H9 (cell line): ENCODE measurements at regions not wholly inside any gene's neighbourhood (a gene's known extent, or its start where the extent isn't known, plus 50 kb on each side); places are given as distances from the start of the nearest gene placed in this dataset.

Experiments
- DNase-seq: peaks from one replicate; pipeline ENCODE4 v3.0.0-alpha.2; 2017
- H2AFZ ChIP-seq: one replicate; pipeline ENCODE4 v1.6.1; 2013; ENCODE audit warnings: mild to moderate bottlenecking, low read length, control low read depth, moderate library complexity
- H2AK5ac ChIP-seq: 2 replicates; pipeline ENCODE4 v1.6.1; 2013; ENCODE audit warnings: low read length, control low read depth, mixed read lengths; ENCODE audit not compliant: insufficient read length
- H2BK120ac ChIP-seq: one replicate; pipeline ENCODE4 v1.6.1; 2013; ENCODE audit warnings: low read depth, mild to moderate bottlenecking, low read length, control low read depth, inconsistent platforms; ENCODE audit not compliant: poor library complexity, severe bottlenecking
- H2BK12ac ChIP-seq: 2 replicates; pipeline ENCODE4 v1.6.1; 2013; ENCODE audit warnings: low read length, control low read depth, mixed read lengths, low read depth; ENCODE audit not compliant: insufficient read length
- H2BK15ac ChIP-seq: 2 replicates; pipeline ENCODE4 v1.6.1; 2013; ENCODE audit warnings: low read depth, low read length, control low read depth
- H2BK20ac ChIP-seq: one replicate; pipeline ENCODE4 v1.6.1; 2013; ENCODE audit warnings: low read depth, mild to moderate bottlenecking, low read length, control low read depth, inconsistent platforms; ENCODE audit not compliant: poor library complexity, severe bottlenecking
- H2BK5ac ChIP-seq: 2 replicates; pipeline ENCODE4 v1.6.1; 2013; ENCODE audit warnings: low read length, control low read depth, mixed read lengths; ENCODE audit not compliant: insufficient read length
- H3K14ac ChIP-seq: 2 replicates; pipeline ENCODE4 v1.6.1; 2013; ENCODE audit warnings: low read length, control low read depth; ENCODE audit not compliant: insufficient read depth
- H3K18ac ChIP-seq: 2 replicates; pipeline ENCODE4 v1.6.1; 2013; ENCODE audit warnings: low read depth, mild to moderate bottlenecking, mixed read lengths, low read length, control low read depth; ENCODE audit not compliant: insufficient read length
- H3K23ac ChIP-seq: 2 replicates; pipeline ENCODE4 v1.6.1; 2013; ENCODE audit warnings: low read length, control low read depth, mixed read lengths, low read depth; ENCODE audit not compliant: insufficient read length
- H3K23me2 ChIP-seq: 2 replicates; pipeline ENCODE4 v1.6.1; 2013; ENCODE audit warnings: low read depth, mild to moderate bottlenecking, mixed read lengths, low read length, control low read depth; ENCODE audit not compliant: insufficient read length, poor library complexity, severe bottlenecking
- H3K27ac ChIP-seq: 2 replicates; pipeline ENCODE4 v1.5.1; 2013; ENCODE audit warnings: low read length, control low read depth, mixed read lengths, low read depth; ENCODE audit not compliant: insufficient read length
- H3K27me3 ChIP-seq: 2 replicates; pipeline ENCODE4 v1.6.1; 2013; ENCODE audit warnings: low read length, control low read depth, inconsistent platforms; ENCODE audit not compliant: insufficient read depth
- H3K4ac ChIP-seq: 2 replicates; pipeline ENCODE4 v1.6.1; 2013; ENCODE audit warnings: low read depth, mild to moderate bottlenecking, control low read depth, inconsistent platforms, low read length, moderate library complexity
- H3K4me1 ChIP-seq: 2 replicates; pipeline ENCODE4 v1.6.1; 2013; ENCODE audit warnings: low read length, control low read depth, inconsistent platforms; ENCODE audit not compliant: insufficient read depth
- H3K4me2 ChIP-seq: 2 replicates; pipeline ENCODE4 v1.6.1; 2013; ENCODE audit warnings: low read length, control low read depth, mixed read lengths; ENCODE audit not compliant: insufficient read length, insufficient read depth
- H3K56ac ChIP-seq: 2 replicates; pipeline ENCODE4 v1.6.1; 2013; ENCODE audit warnings: low read depth, mild to moderate bottlenecking, mixed read lengths, low read length, control low read depth; ENCODE audit not compliant: insufficient read length
- H3K79me1 ChIP-seq: 2 replicates; pipeline ENCODE4 v1.6.1; 2013; ENCODE audit warnings: low read depth, mild to moderate bottlenecking, moderate library complexity, low read length, control low read depth, inconsistent platforms; ENCODE audit not compliant: insufficient read depth, poor library complexity, severe bottlenecking
- H3K79me2 ChIP-seq: 2 replicates; pipeline ENCODE4 v1.6.1; 2013; ENCODE audit warnings: low read length, control low read depth, inconsistent platforms; ENCODE audit not compliant: insufficient read depth
- H3K9ac ChIP-seq: 2 replicates; pipeline ENCODE4 v1.6.1; 2013; ENCODE audit warnings: low read length, control low read depth, mixed read lengths; ENCODE audit not compliant: insufficient read length; ENCODE audit errors: extremely low read depth
- H3K9me3 ChIP-seq: one replicate; pipeline ENCODE4 v1.6.1; 2013; ENCODE audit warnings: low read depth, low read length, inconsistent platforms; ENCODE audit not compliant: control insufficient read depth
- H3T11ph ChIP-seq: one replicate; pipeline ENCODE4 v1.6.1; 2013; ENCODE audit warnings: mild to moderate bottlenecking, low read length, control low read depth, inconsistent platforms
- H4K20me1 ChIP-seq: one replicate; pipeline ENCODE4 v1.6.1; 2013; ENCODE audit not compliant: control insufficient read depth, insufficient read length, insufficient read depth
- H4K5ac ChIP-seq: 2 replicates; pipeline ENCODE4 v1.6.1; 2013; ENCODE audit warnings: low read depth, mild to moderate bottlenecking, mixed read lengths, low read length, control low read depth; ENCODE audit not compliant: insufficient read length
- H4K8ac ChIP-seq: replicated peaks from 2 replicates; pipeline ENCODE4 v1.6.1; 2013; ENCODE audit warnings: low read length, control low read depth, mixed read lengths, low read depth; ENCODE audit not compliant: insufficient read length
- H4K91ac ChIP-seq: 2 replicates; pipeline ENCODE4 v1.6.1; 2013; ENCODE audit warnings: low read depth, mild to moderate bottlenecking, moderate library complexity, mixed read lengths, low read length, control low read depth; ENCODE audit not compliant: insufficient read length
- H3K27ac Mint-ChIP-seq, 3 experiments: 2 replicates in 2 of 3; 3 replicates in 1 of 3; pipeline ENCODE4 v1.8.0; 2020 to 2021; ENCODE audit warnings: mixed read lengths in 3 of 3, mild to moderate bottlenecking in 1 of 3, moderate library complexity in 1 of 3
- H3K27me3 Mint-ChIP-seq: 2 replicates; pipeline ENCODE4 v1.8.0; 2021; ENCODE audit warnings: low read depth, mild to moderate bottlenecking, moderate library complexity, mixed read lengths
- H3K36me3 Mint-ChIP-seq, 3 experiments: 2 replicates in 2 of 3; 3 replicates in 1 of 3; pipeline ENCODE4 v1.8.0; 2020 to 2021; ENCODE audit warnings: low read depth in 3 of 3, mixed read lengths in 3 of 3; ENCODE audit not compliant: insufficient read depth in 1 of 3
- H3K4me1 Mint-ChIP-seq, 2 experiments: 2 replicates each; pipeline ENCODE4 v1.8.0; 2020; ENCODE audit warnings: mixed read lengths in 2 of 2
- H3K4me3 Mint-ChIP-seq, 2 experiments: 2 replicates in 1 of 2; 3 replicates in 1 of 2; pipeline ENCODE4 v1.8.0; 2020 to 2021; ENCODE audit warnings: mild to moderate bottlenecking in 2 of 2, mixed read lengths in 2 of 2, moderate library complexity in 1 of 2
- H3K9me3 Mint-ChIP-seq, 2 experiments: 2 replicates in 1 of 2; 3 replicates in 1 of 2; pipeline ENCODE4 v1.8.0; 2020; ENCODE audit warnings: mild to moderate bottlenecking in 2 of 2, mixed read lengths in 2 of 2, moderate library complexity in 1 of 2
- WGBS: extraction: QIAGEN DNeasy Blood & Tissue Kit; methylation state at CpG from one replicate; pipeline ENCODE4 v1.1.7; 2013; ENCODE audit warnings: missing lambda C conversion rate, low lambda C conversion rate, mixed read lengths; ENCODE audit not compliant: insufficient read length; ENCODE audit errors: extremely low coverage; 5-methylcytosine and 5-hydroxymethylcytosine counted together
- TF ChIP-seq, protein P1 (sequence below): fragments of 200-600 bp; sonication (generic); conservative IDR thresholded peaks from 3 replicates; pipeline ENCODE4 v1.8.0; 2021; ENCODE audit warnings: antibody characterized with exemption, mild to moderate bottlenecking

DNA sequence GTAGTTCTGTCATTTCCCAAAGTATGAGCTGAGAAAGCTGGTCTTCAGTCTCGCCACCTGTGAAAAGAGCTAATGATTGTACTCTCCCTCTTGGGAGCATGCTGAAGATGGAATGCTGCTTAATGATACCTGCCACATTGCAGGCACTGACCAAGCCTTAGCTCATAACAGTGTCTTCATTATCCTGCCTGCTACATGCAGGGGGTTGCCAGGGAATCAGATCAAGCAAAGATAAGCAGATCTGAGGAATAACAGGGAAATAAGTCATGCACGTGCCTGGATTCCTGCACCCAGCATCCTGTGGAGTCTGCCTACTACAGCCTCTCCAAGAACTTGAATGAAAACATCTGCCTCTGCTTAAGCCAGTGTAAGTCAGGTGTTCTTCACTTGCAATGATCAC lies 667.3 kb downstream of the NPHP4 start:
- H3K27ac Mint-ChIP-seq = no peak overlapping the region
- Histone ChIP-seq H3K23me2 (no peaks in the 10 kb centered on the region), H2BK15ac (no peak overlapping the region), H2BK20ac (no peak overlapping the region), H3T11ph (no peak overlapping the region), H3K4me1 (no peaks in the 10 kb centered on the region), H3K14ac (no peak overlapping the region), H2BK5ac (no peak overlapping the region), H3K18ac (no peak overlapping the region), H3K79me2 (no peaks in the 10 kb centered on the region), H3K79me1 (no peaks in the 10 kb centered on the region), H3K27me3 (no peaks in the 10 kb centered on the region), H3K4me2 (no peak overlapping the region), H3K23ac (no peak overlapping the region), H3K4ac (no peak overlapping the region), H4K5ac (no peak overlapping the region), H3K56ac (no peak overlapping the region), H3K27ac (no peak overlapping the region), H4K91ac (no peak overlapping the region), H4K8ac (no peak overlapping the region), H3K9ac (no peak overlapping the region), H4K20me1 (no peaks in the 10 kb centered on the region), H2AFZ (no peak overlapping the region), H3K9me3 (peaks cover 18% of the 10 kb centered on the region), H2AK5ac (no peak overlapping the region), H2BK120ac (no peak overlapping the region), H2BK12ac (no peak overlapping the region)
- no peak overlapping the region for H3K4me3 Mint-ChIP-seq
- no peak for DNase-seq
- H3K9me3 Mint-ChIP-seq = peaks cover 39 to 42% of the 10 kb centered on the region in 2 experiments
- TF ChIP-seq, protein P1, sequence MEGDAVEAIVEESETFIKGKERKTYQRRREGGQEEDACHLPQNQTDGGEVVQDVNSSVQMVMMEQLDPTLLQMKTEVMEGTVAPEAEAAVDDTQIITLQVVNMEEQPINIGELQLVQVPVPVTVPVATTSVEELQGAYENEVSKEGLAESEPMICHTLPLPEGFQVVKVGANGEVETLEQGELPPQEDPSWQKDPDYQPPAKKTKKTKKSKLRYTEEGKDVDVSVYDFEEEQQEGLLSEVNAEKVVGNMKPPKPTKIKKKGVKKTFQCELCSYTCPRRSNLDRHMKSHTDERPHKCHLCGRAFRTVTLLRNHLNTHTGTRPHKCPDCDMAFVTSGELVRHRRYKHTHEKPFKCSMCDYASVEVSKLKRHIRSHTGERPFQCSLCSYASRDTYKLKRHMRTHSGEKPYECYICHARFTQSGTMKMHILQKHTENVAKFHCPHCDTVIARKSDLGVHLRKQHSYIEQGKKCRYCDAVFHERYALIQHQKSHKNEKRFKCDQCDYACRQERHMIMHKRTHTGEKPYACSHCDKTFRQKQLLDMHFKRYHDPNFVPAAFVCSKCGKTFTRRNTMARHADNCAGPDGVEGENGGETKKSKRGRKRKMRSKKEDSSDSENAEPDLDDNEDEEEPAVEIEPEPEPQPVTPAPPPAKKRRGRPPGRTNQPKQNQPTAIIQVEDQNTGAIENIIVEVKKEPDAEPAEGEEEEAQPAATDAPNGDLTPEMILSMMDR = no peak
- WGBS = no CpG with 5 or more reads among the region's 2 CpGs
- H3K4me1 Mint-ChIP-seq = no peaks in the 10 kb centered on the region
- peaks cover 2 to 16% (median 2%) of the 10 kb centered on the region in 3 experiments; a peak in 4 of 7 replicates for H3K36me3 Mint-ChIP-seq
- peaks cover 25% of the 10 kb centered on the region for H3K27me3 Mint-ChIP-seq
